ENCODE measurements at regions not wholly inside any gene's neighbourhood (a gene's known extent, or its start where the extent isn't known, plus 50 kb on each side); places are given as distances from the start of the nearest gene placed in this dataset.

DNA sequence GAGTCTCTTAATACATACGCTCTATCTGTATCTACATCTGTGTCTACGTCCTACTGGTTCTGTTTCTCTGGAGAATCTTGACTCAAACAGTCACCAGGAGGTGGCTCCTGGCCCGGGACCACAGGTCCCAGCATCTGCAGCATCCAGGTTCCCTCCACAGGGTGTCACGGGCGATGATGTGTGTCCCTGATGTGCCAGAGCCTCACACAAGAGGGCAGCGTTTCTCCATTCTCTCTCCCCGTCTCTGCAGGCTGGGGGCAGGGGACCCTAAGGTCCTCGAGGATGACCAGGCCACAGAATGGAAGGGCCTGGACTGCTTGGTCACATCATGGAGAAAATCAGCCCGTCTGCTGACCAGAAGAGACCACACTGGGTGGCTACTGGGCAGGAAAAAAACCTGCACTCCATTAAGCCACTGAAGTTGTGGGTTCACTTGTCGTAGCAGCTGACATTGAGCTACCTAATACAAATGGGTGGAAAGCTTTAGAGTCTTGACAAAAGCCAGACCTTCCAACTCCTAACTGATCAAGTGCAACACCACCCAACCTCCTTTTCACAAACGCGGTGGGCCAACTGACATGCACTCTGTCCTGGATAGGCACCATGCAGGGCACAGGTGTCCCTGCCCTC is 392.5 kb downstream of the CTTN start:
- TF ChIP-seq POLR2A (IDR thresholded peaks at IDR 0.05), result no peak
- TF ChIP-seq, protein P1, sequence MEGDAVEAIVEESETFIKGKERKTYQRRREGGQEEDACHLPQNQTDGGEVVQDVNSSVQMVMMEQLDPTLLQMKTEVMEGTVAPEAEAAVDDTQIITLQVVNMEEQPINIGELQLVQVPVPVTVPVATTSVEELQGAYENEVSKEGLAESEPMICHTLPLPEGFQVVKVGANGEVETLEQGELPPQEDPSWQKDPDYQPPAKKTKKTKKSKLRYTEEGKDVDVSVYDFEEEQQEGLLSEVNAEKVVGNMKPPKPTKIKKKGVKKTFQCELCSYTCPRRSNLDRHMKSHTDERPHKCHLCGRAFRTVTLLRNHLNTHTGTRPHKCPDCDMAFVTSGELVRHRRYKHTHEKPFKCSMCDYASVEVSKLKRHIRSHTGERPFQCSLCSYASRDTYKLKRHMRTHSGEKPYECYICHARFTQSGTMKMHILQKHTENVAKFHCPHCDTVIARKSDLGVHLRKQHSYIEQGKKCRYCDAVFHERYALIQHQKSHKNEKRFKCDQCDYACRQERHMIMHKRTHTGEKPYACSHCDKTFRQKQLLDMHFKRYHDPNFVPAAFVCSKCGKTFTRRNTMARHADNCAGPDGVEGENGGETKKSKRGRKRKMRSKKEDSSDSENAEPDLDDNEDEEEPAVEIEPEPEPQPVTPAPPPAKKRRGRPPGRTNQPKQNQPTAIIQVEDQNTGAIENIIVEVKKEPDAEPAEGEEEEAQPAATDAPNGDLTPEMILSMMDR (IDR thresholded peaks at IDR 0.05), result no peak
